Endometrium (tissue), 2 donors: ENCODE measurements at regions not wholly inside any gene's neighbourhood (a gene's known extent, or its start where the extent isn't known, plus 50 kb on each side); places are given as distances from the start of the nearest gene placed in this dataset.

Experiments
- FAIRE-seq: peaks from 2 replicates; lab custom pipeline; 2012; peaks lifted over from hg19 to GRCh38; lab: Jason Lieb, UNC
- donor health status: control.
- donor health status: control.

GRCh38 chr20:17128206-17128605 lies 98.6 kb upstream of the PCSK2 start:
- FAIRE-seq: no peak

- no peak for FAIRE-seq
Observed at GRCh38 chr20:17129089-17129488, 97.8 kb upstream of the PCSK2 start.

GRCh38 chr20:17137692-17138091 lies 89.1 kb upstream of the PCSK2 start:
- FAIRE-seq: no peak

- no peak for FAIRE-seq
Observed at GRCh38 chr20:17138237-17138636, 88.6 kb upstream of the PCSK2 start.

GRCh38 chr20:17140894-17141293 lies 85.9 kb upstream of the PCSK2 start:
- FAIRE-seq: no peak

GRCh38 chr20:17141568-17141967 lies 85.3 kb upstream of the PCSK2 start:
- FAIRE-seq: no peak

GRCh38 chr20:17142666-17143065 lies 84.2 kb upstream of the PCSK2 start:
- FAIRE-seq: no peak

GRCh38 chr20:17150858-17151257 lies 76.0 kb upstream of the PCSK2 start:
- FAIRE-seq: no peak

- FAIRE-seq: no peak
Observed at GRCh38 chr20:17155401-17155800, 71.4 kb upstream of the PCSK2 start.

GRCh38 chr20:17158701-17159100 lies 68.1 kb upstream of the PCSK2 start:
- FAIRE-seq: no peak

- no peak for FAIRE-seq
Observed at GRCh38 chr20:17161673-17162481, 65.0 kb upstream of the PCSK2 start.

GRCh38 chr20:17168026-17168612 lies 58.7 kb upstream of the PCSK2 start:
- no peak for FAIRE-seq

GRCh38 chr20:17169585-17170136 lies 57.2 kb upstream of the PCSK2 start:
- FAIRE-seq: no peak

GRCh38 chr20:17171746-17172280 lies 55.0 kb upstream of the PCSK2 start:
- no peak for FAIRE-seq

GRCh38 chr20:17172836-17173516 lies 53.9 kb upstream of the PCSK2 start:
- FAIRE-seq: no peak
